Activated T-cell treated with anti-CD3 and anti-CD28 coated beads for 24 hours (primary cell): ENCODE measurements at regions not wholly inside any gene's neighbourhood (a gene's known extent, or its start where the extent isn't known, plus 50 kb on each side); places are given as distances from the start of the nearest gene placed in this dataset.

Source experiments
- DNase-seq: peaks from one replicate; pipeline ENCODE4 v3.0.0-alpha.2; 2020; ENCODE audit warnings: low read depth

- no peak for DNase-seq
These were observed 165.8 kb downstream of the GADD45G start for GRCh38 chr9:89770531-89771174.

DNA sequence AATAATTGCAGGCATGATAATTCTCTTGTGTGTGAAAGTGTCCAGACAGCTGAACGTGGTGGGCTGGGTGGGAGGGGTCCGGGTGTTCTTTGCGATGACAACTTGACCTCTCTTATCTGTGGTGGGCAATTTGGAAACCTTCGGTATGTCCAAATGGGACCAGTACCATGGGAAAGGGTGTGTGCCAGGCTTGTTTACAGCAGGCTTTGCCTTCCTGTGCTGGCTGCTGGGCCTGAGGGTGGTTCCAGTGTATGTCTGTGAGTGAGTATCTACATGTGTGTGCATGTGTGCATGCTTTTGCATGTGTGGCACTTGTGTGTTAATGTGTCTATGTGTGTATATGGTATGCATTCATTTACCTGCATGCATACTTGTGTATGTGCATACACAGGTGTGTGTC, 166.4 kb downstream of the GADD45G start:
- no peak for DNase-seq

DNA sequence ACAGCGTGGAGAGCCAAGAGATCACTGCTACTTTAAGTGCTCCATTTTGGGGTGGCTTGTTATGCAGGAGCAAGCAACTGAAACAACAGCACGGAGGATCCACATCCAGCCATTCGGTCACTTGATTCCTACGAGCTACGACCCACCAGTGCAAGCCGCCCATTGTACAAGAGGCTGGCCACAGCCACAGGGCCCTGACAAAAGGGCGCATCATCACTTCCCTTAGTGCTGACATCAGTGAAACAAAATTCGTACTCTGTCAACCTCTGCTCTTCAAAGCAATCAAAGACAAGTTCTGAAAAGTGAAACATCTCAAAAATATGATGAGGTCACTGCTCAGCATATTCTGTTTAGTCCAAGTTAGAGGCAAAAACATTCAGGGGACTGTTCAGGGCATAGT, 168.4 kb downstream of the GADD45G start:
- DNase-seq = no peak

DNA sequence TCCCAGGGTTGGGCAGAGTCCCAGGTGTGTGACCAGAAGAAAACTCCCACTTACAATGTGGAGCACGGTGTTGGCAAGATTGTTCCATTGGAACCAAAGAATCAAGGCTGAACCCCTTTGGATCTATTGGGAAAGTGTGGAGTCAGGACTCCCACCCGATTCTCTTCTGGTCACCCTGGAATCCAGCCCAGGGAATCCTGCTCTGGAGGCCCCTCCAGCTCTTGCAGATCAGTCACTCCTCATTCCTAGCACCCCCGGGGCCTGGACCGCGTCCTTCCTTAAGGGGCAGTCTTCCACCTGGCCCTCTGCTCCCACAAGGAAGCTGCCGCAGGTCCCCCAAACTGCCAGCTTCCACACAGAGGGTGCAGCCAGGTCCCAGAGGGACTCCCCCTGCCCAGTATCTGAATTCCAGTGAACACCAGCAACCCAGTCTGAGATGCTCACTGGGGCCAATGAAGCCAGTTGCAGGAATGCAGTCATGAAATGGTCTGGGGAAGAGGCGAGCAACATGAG, 170.1 kb downstream of the GADD45G start:
- no peak for DNase-seq

DNA sequence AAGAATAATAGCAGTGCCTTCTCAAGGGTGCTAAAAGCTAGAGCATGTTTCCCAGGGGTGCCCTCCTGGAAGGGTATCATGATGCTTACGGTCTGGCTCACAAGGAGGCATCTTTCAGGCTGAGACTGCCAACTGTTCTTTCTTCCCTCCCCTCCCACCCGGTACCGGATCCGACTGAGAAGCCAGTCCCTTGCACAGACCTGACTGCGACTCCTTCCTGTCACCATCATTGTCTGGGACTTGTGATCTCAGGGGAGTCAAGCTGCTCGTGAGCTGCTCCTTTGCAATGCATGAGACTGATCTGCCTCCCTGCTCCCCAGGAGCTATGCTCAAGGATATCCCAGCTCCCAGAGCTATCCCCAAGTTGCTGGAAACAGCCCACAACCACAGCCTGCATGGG, 170.8 kb downstream of the GADD45G start:
- DNase-seq = no peak

GRCh38 chr9:89776795-89777525, 172.1 kb downstream of the GADD45G start:
- DNase-seq = no peak

GRCh38 chr9:89777544-89777943, 172.7 kb downstream of the GADD45G start:
- DNase-seq = no peak

- DNase-seq = no peak
These were observed 173.6 kb downstream of the GADD45G start for GRCh38 chr9:89778100-89779090.

DNA sequence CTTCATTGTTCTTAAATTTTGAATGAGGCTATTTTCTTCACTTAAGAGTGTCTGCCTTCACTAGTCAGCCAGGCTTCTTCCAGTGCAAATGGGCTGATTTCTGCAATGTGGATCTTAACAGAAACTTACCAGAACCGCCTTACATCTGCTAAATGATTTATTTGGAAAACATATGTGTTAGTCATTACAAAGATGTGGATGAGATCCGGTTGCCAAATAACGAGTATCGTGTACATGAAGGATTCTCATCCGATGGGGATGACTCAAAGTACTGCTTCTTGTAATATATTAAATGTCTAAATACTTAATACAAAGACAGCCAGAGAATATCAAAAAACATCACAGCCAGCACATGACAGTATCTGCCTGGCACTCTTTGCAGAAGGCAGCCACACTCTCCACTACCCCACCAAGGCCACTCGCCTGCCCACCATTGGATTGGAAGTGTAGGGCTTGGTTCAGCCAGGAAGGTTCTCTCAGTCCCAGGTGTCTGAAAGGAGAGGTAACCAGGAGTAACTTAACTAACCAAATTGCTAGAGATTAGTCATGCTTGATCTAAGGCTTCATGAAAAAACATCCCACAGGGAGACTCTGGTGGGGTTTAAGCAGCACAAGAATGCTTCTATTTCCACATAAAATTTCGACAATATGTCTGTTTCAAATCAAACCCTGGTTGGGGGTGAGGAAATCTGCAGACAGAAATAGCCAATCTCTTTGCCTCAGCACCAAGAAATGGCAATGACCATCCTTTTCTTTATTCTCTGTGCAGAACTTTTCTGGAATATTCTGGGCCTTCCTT, 174.8 kb downstream of the GADD45G start:
- no peak for DNase-seq

GRCh38 chr9:89780959-89781358, 176.1 kb downstream of the GADD45G start:
- DNase-seq = no peak

- DNase-seq = no peak
These were observed 177.2 kb downstream of the GADD45G start for GRCh38 chr9:89781838-89782540.

- no peak for DNase-seq
These were observed 181.8 kb downstream of the GADD45G start for GRCh38 chr9:89786655-89787054.

GRCh38 chr9:89787595-89787994, 182.8 kb downstream of the GADD45G start:
- no peak for DNase-seq

DNA sequence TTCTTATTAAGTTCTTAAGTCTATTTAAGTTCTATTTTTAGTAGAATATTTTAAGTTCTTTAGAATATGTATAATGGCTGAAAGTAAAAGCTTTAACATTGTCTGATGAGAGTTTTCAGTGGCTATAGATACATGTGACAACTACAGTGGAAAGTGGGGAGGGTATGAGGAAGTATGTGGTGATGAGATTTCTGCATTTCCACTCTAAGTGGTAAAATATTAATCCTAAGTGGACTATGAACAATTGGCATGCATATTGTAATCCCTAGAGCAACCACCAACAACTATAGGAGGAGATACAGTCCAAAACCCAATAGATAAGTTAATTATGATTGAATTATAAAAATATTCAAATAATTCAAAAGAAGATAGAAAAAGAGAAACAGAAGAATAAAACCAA, 183.6 kb downstream of the GADD45G start:
- no peak for DNase-seq

DNA sequence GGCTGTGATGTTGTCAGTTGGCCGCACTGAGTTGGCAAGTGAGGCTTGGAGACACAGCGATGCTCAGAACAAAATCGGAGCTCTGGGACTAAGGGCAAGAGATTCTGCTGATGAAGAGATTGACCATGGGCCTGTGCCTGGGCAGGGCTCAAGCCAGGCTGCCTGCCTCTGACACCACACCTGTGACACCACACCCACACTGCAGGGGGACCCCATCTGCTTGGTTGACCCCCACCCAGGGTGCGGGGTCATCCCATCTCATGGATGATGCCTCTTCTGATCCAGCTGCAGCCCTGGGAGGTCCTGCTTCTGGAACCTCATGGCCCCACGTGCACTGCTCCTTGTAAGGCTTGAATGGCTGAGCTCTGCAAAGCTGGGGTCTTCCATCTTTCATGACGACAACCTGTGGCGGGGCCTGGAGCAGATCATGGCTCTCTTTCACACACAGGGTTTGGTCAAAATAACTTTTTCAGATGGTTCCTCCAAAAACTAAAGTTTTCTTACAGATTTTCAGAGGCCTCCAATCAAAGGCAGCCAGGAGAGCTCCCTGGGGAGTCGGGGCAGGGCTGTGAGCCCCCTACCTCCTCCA, 185.2 kb downstream of the GADD45G start:
- no peak for DNase-seq

DNA sequence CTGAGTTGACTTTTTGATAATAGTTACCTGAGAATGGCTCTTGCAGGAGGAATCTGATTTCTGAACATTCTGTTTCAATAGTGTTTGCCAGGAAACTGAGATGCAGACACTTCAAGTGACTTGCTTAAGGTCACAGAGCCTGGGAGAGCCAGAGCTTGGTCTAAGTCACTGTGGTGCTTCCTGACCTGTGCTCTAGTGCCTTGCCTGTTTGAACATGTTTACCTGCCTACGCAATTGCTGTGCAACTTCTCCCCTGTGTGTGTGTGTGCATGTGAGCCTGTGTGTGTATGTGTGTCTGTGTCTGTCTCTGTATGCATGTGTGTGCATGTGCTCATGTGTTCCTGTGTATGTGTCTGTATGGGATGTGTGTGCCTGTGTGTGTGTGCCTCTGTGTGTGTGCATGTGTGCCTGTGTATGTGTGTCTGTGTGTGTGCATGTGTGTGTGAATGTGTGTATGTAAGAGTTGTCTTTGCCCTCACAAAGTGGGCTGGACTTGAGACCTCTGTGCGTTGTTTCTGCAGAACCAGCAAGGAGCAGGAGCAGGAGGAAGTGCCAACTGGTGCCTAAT, 185.8 kb downstream of the GADD45G start:
- DNase-seq = no peak

DNA sequence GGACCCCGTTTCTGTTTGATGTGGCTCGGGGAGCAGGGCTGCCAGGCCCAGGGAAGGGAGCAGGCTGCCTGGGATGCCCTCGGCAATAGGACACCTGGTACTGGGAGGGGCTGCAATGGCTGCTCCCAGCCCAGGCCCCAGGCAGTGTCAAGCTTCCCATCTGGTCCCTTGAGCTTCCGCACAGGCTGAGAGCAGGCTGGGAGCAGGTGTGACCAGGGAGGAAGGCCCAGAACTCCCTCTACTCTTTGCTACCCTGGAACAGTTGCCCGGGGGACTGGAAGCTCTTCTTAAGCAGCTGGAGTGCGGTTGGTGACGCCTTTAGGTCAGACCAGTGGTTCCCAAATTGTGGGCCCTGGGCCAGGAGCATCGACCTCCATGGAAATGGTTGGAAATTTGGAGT, 186.9 kb downstream of the GADD45G start:
- DNase-seq = no peak

DNA sequence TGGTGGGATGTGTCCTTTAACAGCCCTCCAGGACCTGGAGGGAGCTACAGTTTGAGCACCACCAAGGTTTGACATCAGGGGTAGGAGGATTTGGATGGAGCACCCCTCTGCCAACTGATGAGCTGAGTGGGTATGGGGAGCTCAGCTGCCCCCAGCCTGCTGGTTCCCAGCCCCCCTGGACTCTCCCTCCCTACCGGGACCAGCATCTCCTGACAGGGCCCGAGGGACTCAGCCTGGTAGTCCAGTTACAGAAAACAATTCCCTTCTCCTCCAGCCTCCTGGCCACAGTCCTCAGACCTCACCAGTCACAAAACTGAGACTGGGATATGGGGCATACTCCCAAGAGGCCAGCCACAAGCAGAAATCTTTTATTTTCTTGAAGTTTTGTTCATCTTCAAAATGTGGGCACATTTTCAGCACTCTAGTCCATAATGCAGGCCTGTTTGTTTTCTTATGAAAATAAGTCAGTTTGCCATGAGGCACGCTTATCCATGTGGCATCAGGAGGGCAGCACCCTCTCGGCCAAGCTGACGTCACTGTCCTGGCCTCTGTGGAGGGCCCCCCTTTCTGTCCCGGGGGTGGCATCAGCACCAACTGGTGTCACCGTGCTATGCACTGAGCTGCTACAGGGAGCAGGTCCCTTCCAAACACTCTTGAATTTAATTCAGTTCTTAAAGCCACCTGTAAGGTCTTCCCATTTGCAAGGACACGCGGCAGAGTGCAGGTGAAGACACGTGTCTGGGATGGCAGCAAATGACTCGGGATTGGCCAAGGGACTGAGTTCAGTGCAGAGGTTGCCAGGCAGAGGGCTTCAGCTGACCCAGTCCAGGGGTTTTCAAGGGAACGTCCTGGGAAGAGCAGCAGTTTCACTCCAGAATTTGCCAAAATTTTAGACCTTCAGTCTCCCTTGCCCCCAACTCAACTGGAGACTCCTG, 187.6 kb downstream of the GADD45G start:
- no peak for DNase-seq

GRCh38 chr9:89793124-89793495, 188.3 kb downstream of the GADD45G start:
- no peak for DNase-seq
